ENCODE measurements at regions not wholly inside any gene's neighbourhood (a gene's known extent, or its start where the extent isn't known, plus 50 kb on each side); places are given as distances from the start of the nearest gene placed in this dataset.

GRCh38 chr1:4027008-4027407 lies 126.9 kb upstream of the C1orf174 start:
- Histone ChIP-seq H3K9me3 (ENCODE audit: control insufficient read depth, insufficient read depth, low read depth, low read length) (0 out of 2 replicates have a peak, but pooled peaks cover 3% of the 10 kb centered on the region), H3K27me3 (ENCODE audit: control insufficient read depth, insufficient read depth, low read length) (no peaks in the 10 kb centered on the region), H3K9ac (ENCODE audit: low read length) (no peak overlapping the region), H3K27ac (ENCODE audit: low read depth, low read length) (no peak overlapping the region), H3K36me3 (ENCODE audit: control insufficient read depth, insufficient read depth, low read length) (no peaks in the 10 kb centered on the region), H3K4me3 (ENCODE audit: low read depth, low read length) (no peak overlapping the region), H3K4me1 (ENCODE audit: control insufficient read depth, insufficient read depth, low read length) (peaks cover 8% of the 10 kb centered on the region; the same call in 1 of the 2 replicates)

- Histone ChIP-seq H3K27me3 (ENCODE audit: control insufficient read depth, insufficient read depth, low read length) (no peaks in the 10 kb centered on the region), H3K27ac (ENCODE audit: low read depth, low read length) (no peak overlapping the region), H3K9me3 (ENCODE audit: control insufficient read depth, insufficient read depth, low read depth, low read length) (0 out of 2 replicates have a peak, but pooled peaks cover 3% of the 10 kb centered on the region), H3K9ac (ENCODE audit: low read length) (no peak overlapping the region), H3K36me3 (ENCODE audit: control insufficient read depth, insufficient read depth, low read length) (no peaks in the 10 kb centered on the region), H3K4me3 (ENCODE audit: low read depth, low read length) (no peak overlapping the region), H3K4me1 (ENCODE audit: control insufficient read depth, insufficient read depth, low read length) (peaks cover 8% of the 10 kb centered on the region; the same call in 1 of the 2 replicates)
These were observed 127.5 kb upstream of the C1orf174 start for GRCh38 chr1:4027492-4028138.

- peaks cover 11% of the 10 kb centered on the region for H3K4me1 ChIP-seq (ENCODE audit: control insufficient read depth, insufficient read depth, low read length)
- H3K27me3 ChIP-seq (ENCODE audit: control insufficient read depth, insufficient read depth, low read length) = no peaks in the 10 kb centered on the region
- no peak overlapping the region for H3K9ac ChIP-seq (ENCODE audit: low read length)
- H3K9me3 ChIP-seq (ENCODE audit: control insufficient read depth, insufficient read depth, low read depth, low read length) = 0 out of 2 replicates have a peak, but pooled peaks cover 3% of the 10 kb centered on the region
- no peak overlapping the region for H3K4me3 ChIP-seq (ENCODE audit: low read depth, low read length)
- H3K36me3 ChIP-seq (ENCODE audit: control insufficient read depth, insufficient read depth, low read length) = no peaks in the 10 kb centered on the region
- no peak overlapping the region for H3K27ac ChIP-seq (ENCODE audit: low read depth, low read length)
These were observed 128.0 kb upstream of the C1orf174 start for GRCh38 chr1:4028139-4028501.

- 0 out of 2 replicates have a peak, but pooled peaks cover 3% of the 10 kb centered on the region for H3K9me3 ChIP-seq (ENCODE audit: control insufficient read depth, insufficient read depth, low read depth, low read length)
- H3K4me3 ChIP-seq (ENCODE audit: low read depth, low read length) = no peak overlapping the region
- no peak overlapping the region for H3K27ac ChIP-seq (ENCODE audit: low read depth, low read length)
- peaks cover 23% of the 10 kb centered on the region for H3K4me1 ChIP-seq (ENCODE audit: control insufficient read depth, insufficient read depth, low read length)
- no peaks in the 10 kb centered on the region for H3K27me3 ChIP-seq (ENCODE audit: control insufficient read depth, insufficient read depth, low read length)
- H3K36me3 ChIP-seq (ENCODE audit: control insufficient read depth, insufficient read depth, low read length) = no peaks in the 10 kb centered on the region
- no peak overlapping the region for H3K9ac ChIP-seq (ENCODE audit: low read length)
These were observed 129.3 kb upstream of the C1orf174 start for GRCh38 chr1:4029376-4029775.

- no peaks in the 10 kb centered on the region for H3K27me3 ChIP-seq (ENCODE audit: control insufficient read depth, insufficient read depth, low read length)
- 0 out of 2 replicates have a peak, but pooled peaks cover 3% of the 10 kb centered on the region for H3K9me3 ChIP-seq (ENCODE audit: control insufficient read depth, insufficient read depth, low read depth, low read length)
- H3K4me1 ChIP-seq (ENCODE audit: control insufficient read depth, insufficient read depth, low read length) = peaks cover 22% of the 10 kb centered on the region
- H3K27ac ChIP-seq (ENCODE audit: low read depth, low read length) = no peak overlapping the region
- no peak overlapping the region for H3K4me3 ChIP-seq (ENCODE audit: low read depth, low read length)
- no peak overlapping the region for H3K9ac ChIP-seq (ENCODE audit: low read length)
- H3K36me3 ChIP-seq (ENCODE audit: control insufficient read depth, insufficient read depth, low read length) = no peaks in the 10 kb centered on the region
These were observed 132.5 kb upstream of the C1orf174 start for GRCh38 chr1:4032571-4032970.

GRCh38 chr1:4033129-4033676 lies 133.1 kb upstream of the C1orf174 start:
- no peaks in the 10 kb centered on the region for H3K27me3 ChIP-seq (ENCODE audit: control insufficient read depth, insufficient read depth, low read length)
- H3K36me3 ChIP-seq (ENCODE audit: control insufficient read depth, insufficient read depth, low read length) = no peaks in the 10 kb centered on the region
- no peak overlapping the region for H3K4me3 ChIP-seq (ENCODE audit: low read depth, low read length)
- H3K9ac ChIP-seq (ENCODE audit: low read length) = no peak overlapping the region
- no peak overlapping the region for H3K27ac ChIP-seq (ENCODE audit: low read depth, low read length)
- H3K9me3 ChIP-seq (ENCODE audit: control insufficient read depth, insufficient read depth, low read depth, low read length) = 0 out of 2 replicates have a peak, but pooled peaks cover 3% of the 10 kb centered on the region
- peaks cover 18% of the 10 kb centered on the region for H3K4me1 ChIP-seq (ENCODE audit: control insufficient read depth, insufficient read depth, low read length)

- Histone ChIP-seq H3K27ac (ENCODE audit: low read depth, low read length) (no peak overlapping the region), H3K36me3 (ENCODE audit: control insufficient read depth, insufficient read depth, low read length) (no peaks in the 10 kb centered on the region), H3K4me1 (ENCODE audit: control insufficient read depth, insufficient read depth, low read length) (peaks cover 18% of the 10 kb centered on the region), H3K27me3 (ENCODE audit: control insufficient read depth, insufficient read depth, low read length) (no peaks in the 10 kb centered on the region), H3K9me3 (ENCODE audit: control insufficient read depth, insufficient read depth, low read depth, low read length) (0 out of 2 replicates have a peak, but pooled peaks cover 3% of the 10 kb centered on the region), H3K9ac (ENCODE audit: low read length) (no peak overlapping the region), H3K4me3 (ENCODE audit: low read depth, low read length) (no peak overlapping the region)
These were observed 133.6 kb upstream of the C1orf174 start for GRCh38 chr1:4033713-4034112.

- Histone ChIP-seq H3K27me3 (ENCODE audit: control insufficient read depth, insufficient read depth, low read length) (no peaks in the 10 kb centered on the region), H3K36me3 (ENCODE audit: control insufficient read depth, insufficient read depth, low read length) (no peaks in the 10 kb centered on the region), H3K9me3 (ENCODE audit: control insufficient read depth, insufficient read depth, low read depth, low read length) (peaks cover 6% of the 10 kb centered on the region; the same call in 1 of the 2 replicates), H3K4me1 (ENCODE audit: control insufficient read depth, insufficient read depth, low read length) (peaks cover 18% of the 10 kb centered on the region), H3K4me3 (ENCODE audit: low read depth, low read length) (no peak overlapping the region), H3K9ac (ENCODE audit: low read length) (no peak overlapping the region), H3K27ac (ENCODE audit: low read depth, low read length) (no peak overlapping the region)
These were observed 134.3 kb upstream of the C1orf174 start for GRCh38 chr1:4034318-4034887.

- H3K9ac ChIP-seq (ENCODE audit: low read length) = no peak overlapping the region
These were observed 144.9 kb upstream of the C1orf174 start for GRCh38 chr1:4044967-4045366.

GRCh38 chr1:4045397-4046010 lies 145.4 kb upstream of the C1orf174 start:
- Histone ChIP-seq H3K9me3 (ENCODE audit: control insufficient read depth, insufficient read depth, low read depth, low read length) (no peaks in the 10 kb centered on the region), H3K9ac (ENCODE audit: low read length) (no peak overlapping the region), H3K4me1 (ENCODE audit: control insufficient read depth, insufficient read depth, low read length) (peaks cover 9% of the 10 kb centered on the region; the same call in 1 of the 2 replicates), H3K27ac (ENCODE audit: low read depth, low read length) (no peak overlapping the region), H3K36me3 (ENCODE audit: control insufficient read depth, insufficient read depth, low read length) (no peaks in the 10 kb centered on the region), H3K27me3 (ENCODE audit: control insufficient read depth, insufficient read depth, low read length) (no peaks in the 10 kb centered on the region; the same call in 1 of the 2 replicates), H3K4me3 (ENCODE audit: low read depth, low read length) (no peak overlapping the region)

More at GRCh38 chr1:4044967-4045366, 144.9 kb upstream of the C1orf174 start:
- H3K4me3 ChIP-seq (ENCODE audit: low read depth, low read length) = no peak overlapping the region
- H3K36me3 ChIP-seq (ENCODE audit: control insufficient read depth, insufficient read depth, low read length) = no peaks in the 10 kb centered on the region
- H3K27me3 ChIP-seq (ENCODE audit: control insufficient read depth, insufficient read depth, low read length) = no peaks in the 10 kb centered on the region; the same call in 1 of the 2 replicates
- H3K27ac ChIP-seq (ENCODE audit: low read depth, low read length) = no peak overlapping the region
- peaks cover 9% of the 10 kb centered on the region; the same call in 1 of the 2 replicates for H3K4me1 ChIP-seq (ENCODE audit: control insufficient read depth, insufficient read depth, low read length)
- H3K9me3 ChIP-seq (ENCODE audit: control insufficient read depth, insufficient read depth, low read depth, low read length) = 0 out of 2 replicates have a peak, but pooled peaks cover under 1% of the 10 kb centered on the region

All from HUES6 (cell line).